GM12878 (cell line): ENCODE measurements at regions not wholly inside any gene's neighbourhood (a gene's known extent, or its start where the extent isn't known, plus 50 kb on each side); places are given as distances from the start of the nearest gene placed in this dataset.

ENCODE experiments used
- ATAC-seq: fragments of 200-7000 bp; cut with Tn5 transposase; 3 replicates; pipeline ENCODE4 v1.9.1; 2020; ENCODE audit warnings: mild to moderate bottlenecking, moderate library complexity
- BruUV-seq: library from RNA; stranded (reverse); fragments of 400-500 nt; replicated peaks from 2 replicates; lab custom pipeline; 2021; lab: Mats Ljungman, UMichigan
- CTCF ChIA-PET: fragments of 300-600 bp; sonication (Branson Sonifier 250); formaldehyde crosslinking; extraction: SDS; loops from one replicate; lab custom pipeline; 2021; ENCODE audit warnings: inconsistent platforms; lab: Yijun Ruan, JAX
- POLR2A ChIA-PET: fragments of 350-600 bp; formaldehyde crosslinking; extraction: SDS; loops from one replicate; lab custom pipeline; 2021; ENCODE audit warnings: inconsistent platforms; lab: Charles Lee
- RAD21 ChIA-PET: fragments of 300-600 bp; sonication (Branson Sonifier 250); formaldehyde crosslinking; loops from one replicate; lab custom pipeline; 2023; ENCODE audit warnings: antibody characterized with exemption; ENCODE audit not compliant: unreplicated experiment; lab: Charles Lee
- SMC1A ChIA-PET: fragments of 300-600 bp; sonication (Branson Sonifier 250); formaldehyde crosslinking; loops from one replicate; lab custom pipeline; 2023; ENCODE audit not compliant: unreplicated experiment, uncharacterized antibody; lab: Charles Lee
- DNase-seq: peaks from one replicate; pipeline ENCODE4 v3.0.0-alpha.2; 2011; ENCODE audit warnings: low read depth, low spot score
- FAIRE-seq: peaks from 3 replicates; lab custom pipeline; 2011; peaks lifted over from hg19 to GRCh38; lab: Jason Lieb, UNC
- H2AFZ ChIP-seq: 2 replicates; pipeline ENCODE4 v1.6.0; 2011; ENCODE audit warnings: low read depth, low read length, control low read depth; ENCODE audit not compliant: control insufficient read depth
- H3K27ac ChIP-seq: 2 replicates; pipeline ENCODE4 v1.5.1; 2011; ENCODE audit warnings: control low read depth; ENCODE audit not compliant: control insufficient read depth, insufficient read depth
- H3K27me3 ChIP-seq, 2 experiments: replicated peaks in 1 of 2; 2 replicates each; pipeline versions ENCODE4 v1.6.0 to v1.6.1; 2011; ENCODE audit warnings: low read length in 1 of 2; ENCODE audit not compliant: control insufficient read depth in 2 of 2, insufficient read depth in 2 of 2
- H3K36me3 ChIP-seq, 2 experiments: 2 replicates each; pipeline ENCODE4 v1.5.1; 2011; ENCODE audit warnings: low read length in 1 of 2; ENCODE audit not compliant: control insufficient read depth in 2 of 2, insufficient read depth in 2 of 2
- H3K4me1 ChIP-seq: 2 replicates; pipeline ENCODE4 v1.6.1; 2011; ENCODE audit warnings: mild to moderate bottlenecking, low read length, moderate library complexity, mixed read lengths; ENCODE audit not compliant: control insufficient read depth, insufficient read depth
- H3K4me2 ChIP-seq: 2 replicates; pipeline ENCODE4 v1.6.0; 2011; ENCODE audit warnings: control low read depth; ENCODE audit not compliant: control insufficient read depth, insufficient read depth
- H3K4me3 ChIP-seq: fragments of 200-600 bp; sonication (generic); 2 replicates; pipeline ENCODE4 v1.5.1; 2016
- H3K79me2 ChIP-seq: 2 replicates; pipeline ENCODE4 v1.6.0; 2011; ENCODE audit warnings: low read length; ENCODE audit not compliant: control insufficient read depth, insufficient read depth
- H3K9ac ChIP-seq: 2 replicates; pipeline ENCODE4 v1.8.0; 2011; ENCODE audit warnings: low read length, control low read depth, mixed read lengths; ENCODE audit not compliant: control insufficient read depth, insufficient read depth
- H3K9me3 ChIP-seq: replicated peaks from 3 replicates; pipeline ENCODE4 v1.5.1; 2011; ENCODE audit warnings: mild to moderate bottlenecking, low read length; ENCODE audit not compliant: control insufficient read depth, insufficient read depth
- H4K20me1 ChIP-seq: 2 replicates; pipeline ENCODE4 v1.6.0; 2011; ENCODE audit not compliant: control insufficient read depth, insufficient read depth
- BCL3 ChIP-seq: IDR thresholded peaks from 2 replicates; pipeline ENCODE4 v1.6.1; 2011; ENCODE audit warnings: borderline replicate concordance, low read depth, mild to moderate bottlenecking, moderate library complexity, low read length; ENCODE audit not compliant: insufficient read depth, poor library complexity, severe bottlenecking
- CREB1 ChIP-seq: IDR thresholded peaks from 2 replicates; pipeline ENCODE4 v1.6.1; 2012; ENCODE audit warnings: low read depth, mild to moderate bottlenecking, inconsistent platforms
- CTCF ChIP-seq, 3 experiments: IDR thresholded peaks in 2 of 3; conservative IDR thresholded peaks in 1 of 3; 2 replicates each; pipeline ENCODE4 v1.5.1; 2011; ENCODE audit warnings: low read depth in 3 of 3, low read length in 3 of 3, mild to moderate bottlenecking in 3 of 3, control low read depth in 2 of 3, moderate library complexity in 2 of 3, inconsistent platforms in 1 of 3, mixed read lengths in 1 of 3; ENCODE audit not compliant: control insufficient read depth in 2 of 3, insufficient read depth in 1 of 3; ENCODE audit errors: extremely low read depth in 1 of 3
- GABPA ChIP-seq: IDR thresholded peaks from 2 replicates; pipeline ENCODE4 v1.6.1; 2014; ENCODE audit warnings: antibody characterized with exemption, low read depth, mild to moderate bottlenecking, inconsistent platforms
- HDGF ChIP-seq: fragments of 450-650 bp; IDR thresholded peaks from 2 replicates; pipeline ENCODE4 v1.6.1; 2016; ENCODE audit warnings: antibody characterized with exemption
- MTA2 ChIP-seq: fragments of 450-650 bp; IDR thresholded peaks from 2 replicates; pipeline ENCODE4 v1.6.1; 2016; ENCODE audit warnings: low read depth, mild to moderate bottlenecking, moderate library complexity
- MTA3 ChIP-seq: IDR thresholded peaks from 2 replicates; pipeline ENCODE4 v1.6.1; 2012; ENCODE audit warnings: low read length, inconsistent platforms, borderline replicate concordance
- NFYA ChIP-seq: IDR thresholded peaks from 2 replicates; pipeline ENCODE4 v1.6.1; 2011; ENCODE audit warnings: low read depth, mild to moderate bottlenecking, low read length, improper control_type of control experiment, borderline replicate concordance
- PAX8 ChIP-seq: fragments of 450-650 bp; IDR thresholded peaks from 2 replicates; pipeline ENCODE4 v1.6.1; 2017; ENCODE audit warnings: mild to moderate bottlenecking, moderate library complexity
- RAD21 ChIP-seq: IDR thresholded peaks from 2 replicates; pipeline ENCODE4 v1.6.1; 2011; ENCODE audit warnings: mild to moderate bottlenecking, low read depth, low read length, moderate library complexity; ENCODE audit not compliant: insufficient read depth
- RELB ChIP-seq: fragments of 450-650 bp; IDR thresholded peaks from 2 replicates; pipeline ENCODE4 v1.6.1; 2017; ENCODE audit warnings: low read depth, mild to moderate bottlenecking, moderate library complexity
- YY1 ChIP-seq: IDR thresholded peaks from 2 replicates; pipeline ENCODE4 v1.6.1; 2011; ENCODE audit warnings: low read depth, mild to moderate bottlenecking, low read length
- ZNF207 ChIP-seq: fragments of 450-650 bp; IDR thresholded peaks from 2 replicates; pipeline ENCODE4 v1.6.1; 2014; ENCODE audit warnings: antibody characterized with exemption, mild to moderate bottlenecking, borderline replicate concordance
- WGBS: methylation state at CpG from one replicate; pipeline ENCODE4 v1.1.6; 2016; ENCODE audit warnings: low lambda C conversion rate; ENCODE audit not compliant: insufficient replicate concordance, insufficient coverage; ENCODE audit errors: missing lambda C conversion rate; 5-methylcytosine and 5-hydroxymethylcytosine counted together
- in situ Hi-C: fragments of 300-500 bp; cut with MboI; formaldehyde crosslinking; loops from 9 replicates; pipeline ENCODE4 v1.14.3; 2018; ENCODE audit warnings: mixed read lengths
- intact Hi-C: fragments of 100-400 bp; cut with micrococcal nuclease; formaldehyde crosslinking; loops from one replicate; pipeline ENCODE4 v1.14.2; 2022; ENCODE audit not compliant: unreplicated experiment
- TF ChIP-seq, protein P1 (sequence below): fragments of 450-650 bp; conservative IDR thresholded peaks from 2 replicates; pipeline ENCODE4 v1.6.1; 2017; ENCODE audit warnings: mild to moderate bottlenecking, moderate library complexity

- no peaks in the 10 kb centered on the region for H4K20me1 ChIP-seq
- ChIA-PET SMC1A (interaction anchor here (1.0 to 1.3 kb wide), 4 partner anchors 13 to 253 kb away, joined by 3 to 4 read pairs (median 3); no protein-coding TSS in a partner anchor), CTCF (interaction anchor here (0.6 to 1.5 kb wide), 2 partner anchors 9 to 937 kb away, joined by 3 to 5 read pairs; no protein-coding TSS in a partner anchor), RAD21 (no interaction called here), POLR2A (no interaction called here)
- no peak for FAIRE-seq
- H3K36me3 ChIP-seq: no peaks in the 10 kb centered on the region
- H3K27me3 ChIP-seq: no peaks in the 10 kb centered on the region
- no TSS peak for BruUV-seq
- in situ Hi-C loops: no loop called here
- no peak overlapping the region for H3K27ac ChIP-seq
- H3K79me2 ChIP-seq: no peaks in the 10 kb centered on the region
- 0% methylated on average over 2 of the region's 2 CpGs for WGBS
- no peak overlapping the region for H3K4me2 ChIP-seq
- no peak for ATAC-seq
- no peak overlapping the region for H3K9ac ChIP-seq
- H3K9me3 ChIP-seq: no peaks in the 10 kb centered on the region
- no peak overlapping the region for H3K4me3 ChIP-seq
- no peak for DNase-seq
- intact Hi-C loops: no loop called here
- H2AFZ ChIP-seq: no peak overlapping the region
- TF ChIP-seq RAD21 (no peak), BCL3 (no peak), RELB (no peak), YY1 (no peak), GABPA (no peak), CTCF (IDR thresholded peaks at IDR 0.05 in 2 of 3, conservative IDR thresholded peaks at IDR 0.05 in 1 of 3; ENCODE audit: control insufficient read depth in 2 of 3, extremely low read depth in 1 of 3, insufficient read depth in 1 of 3, low read depth in 3 of 3, low read length in 3 of 3) (no peak), NFYA (no peak), MTA3 (no peak), MTA2 (no peak), ZNF207 (no peak), HDGF (no peak), PAX8 (no peak), CREB1 (no peak)
- TF ChIP-seq, protein P1, sequence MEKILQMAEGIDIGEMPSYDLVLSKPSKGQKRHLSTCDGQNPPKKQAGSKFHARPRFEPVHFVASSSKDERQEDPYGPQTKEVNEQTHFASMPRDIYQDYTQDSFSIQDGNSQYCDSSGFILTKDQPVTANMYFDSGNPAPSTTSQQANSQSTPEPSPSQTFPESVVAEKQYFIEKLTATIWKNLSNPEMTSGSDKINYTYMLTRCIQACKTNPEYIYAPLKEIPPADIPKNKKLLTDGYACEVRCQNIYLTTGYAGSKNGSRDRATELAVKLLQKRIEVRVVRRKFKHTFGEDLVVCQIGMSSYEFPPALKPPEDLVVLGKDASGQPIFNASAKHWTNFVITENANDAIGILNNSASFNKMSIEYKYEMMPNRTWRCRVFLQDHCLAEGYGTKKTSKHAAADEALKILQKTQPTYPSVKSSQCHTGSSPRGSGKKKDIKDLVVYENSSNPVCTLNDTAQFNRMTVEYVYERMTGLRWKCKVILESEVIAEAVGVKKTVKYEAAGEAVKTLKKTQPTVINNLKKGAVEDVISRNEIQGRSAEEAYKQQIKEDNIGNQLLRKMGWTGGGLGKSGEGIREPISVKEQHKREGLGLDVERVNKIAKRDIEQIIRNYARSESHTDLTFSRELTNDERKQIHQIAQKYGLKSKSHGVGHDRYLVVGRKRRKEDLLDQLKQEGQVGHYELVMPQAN: no peak
- H3K4me1 ChIP-seq: no peaks in the 10 kb centered on the region
Observed at GRCh38 chr14:56945291-56945690, 135.0 kb upstream of the OTX2 start.
